Upper lobe of left lung (tissue), 6 donors: ENCODE measurements at regions not wholly inside any gene's neighbourhood (a gene's known extent, or its start where the extent isn't known, plus 50 kb on each side); places are given as distances from the start of the nearest gene placed in this dataset.

ENCODE experiments used
- ATAC-seq, 2 donors: fragments of 200-7000 bp; cut with Tn5 transposase; one replicate each; pipeline ENCODE4 v1.9.1; 2022; ENCODE audit warnings: mild to moderate bottlenecking in 2 of 2, moderate library complexity in 2 of 2; ENCODE audit not compliant: low FRiP score in 2 of 2
- DNase-seq, 2 donors: peaks; one replicate each; pipeline ENCODE4 v3.0.0-alpha.2; 2019 to 2020
- H3K27ac ChIP-seq, 4 donors: fragments of 200-600 bp; sonication (generic); one replicate each; pipeline ENCODE4 v1.5.1; 2016 to 2019
- H3K27me3 ChIP-seq, 4 donors: fragments of 200-600 bp; sonication (generic); one replicate each; pipeline ENCODE4 v1.5.1; 2017 to 2019
- H3K36me3 ChIP-seq, 4 donors: fragments of 200-600 bp; sonication (generic); one replicate each; pipeline ENCODE4 v1.5.1; 2016 to 2019
- H3K4me1 ChIP-seq, 4 donors: fragments of 200-600 bp; sonication (generic); one replicate each; pipeline ENCODE4 v1.5.1; 2018 to 2019
- H3K4me3 ChIP-seq, 4 donors: fragments of 200-600 bp; sonication (generic); one replicate each; pipeline ENCODE4 v1.5.1; 2017 to 2019; ENCODE audit warnings: mild to moderate bottlenecking in 2 of 4, moderate library complexity in 1 of 4
- H3K9me3 ChIP-seq, 4 donors: fragments of 200-600 bp; sonication (generic); one replicate each; pipeline ENCODE4 v1.5.1; 2018 to 2019
- EP300 ChIP-seq, 4 donors: sonication (generic); formaldehyde crosslinking; IDR thresholded peaks; one replicate each; pipeline ENCODE4 v1.5.1; 2017; ENCODE audit warnings: antibody characterized with exemption in 4 of 4, control low read depth in 2 of 4
- POLR2A ChIP-seq, 4 donors: fragments of 450-650 bp; IDR thresholded peaks; one replicate each; pipeline ENCODE4 v1.5.1; 2016 to 2017; ENCODE audit warnings: antibody characterized with exemption in 4 of 4, mild to moderate bottlenecking in 2 of 4
- POLR2AphosphoS5 ChIP-seq, 2 donors: sonication (generic); formaldehyde crosslinking; IDR thresholded peaks; one replicate each; pipeline ENCODE4 v1.5.1; 2017; ENCODE audit warnings: antibody characterized with exemption in 2 of 2
- WGBS, 2 donors: methylation state at CpG; one replicate each; pipeline ENCODE4 v1.1.5; 2017 to 2018; 5-methylcytosine and 5-hydroxymethylcytosine counted together
- TF ChIP-seq, protein P1 (sequence below), 6 experiments: fragments of 450-650 bp in 4 of 6; fragments of 200-600 bp in 2 of 6; sonication (generic) in 2 of 6; IDR thresholded peaks; one replicate each; pipeline ENCODE4 v1.5.1; 2016 to 2019; ENCODE audit warnings: antibody characterized with exemption in 6 of 6
- donor health status: DM: no; HTN: no; CAD: no; lungs with moderate emphysema.
- donor health status: DM: no; HTN: yes; CAD: no; lungs with severe emphysema.

DNA sequence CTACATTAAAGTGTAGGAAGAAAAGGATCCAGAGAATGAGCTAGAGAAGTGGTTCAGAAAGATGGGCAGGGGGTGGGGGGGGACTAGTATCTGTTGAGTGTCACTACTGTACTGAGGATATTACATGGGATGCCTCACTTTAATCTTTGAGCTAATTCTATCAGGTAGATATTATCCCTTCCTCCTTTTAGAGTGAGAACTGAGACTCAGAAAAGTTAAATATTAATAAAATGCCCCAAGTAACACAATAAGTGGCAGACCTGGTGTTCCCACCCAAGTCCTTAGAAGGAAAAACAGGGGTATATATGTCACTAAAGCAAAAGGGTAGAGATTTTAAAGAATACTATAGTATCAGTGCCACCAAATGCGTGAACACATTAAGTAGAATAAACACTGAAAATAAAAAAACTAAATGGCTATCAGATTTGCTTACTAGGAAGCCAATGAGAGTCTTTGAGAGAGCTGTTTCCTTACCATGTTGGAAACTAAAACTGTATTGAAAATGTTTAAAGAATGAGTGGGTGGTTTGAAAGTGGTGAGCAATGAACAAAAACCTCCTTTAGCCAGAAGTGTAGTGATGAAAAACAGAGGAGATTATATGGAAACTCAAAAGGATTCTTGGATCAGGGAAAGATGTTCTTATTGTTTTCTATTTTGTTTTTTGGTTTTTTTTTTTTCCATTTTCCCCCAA lies 230.8 kb downstream of the BARHL2 start:
- Histone ChIP-seq H3K36me3 (no peaks in the 10 kb centered on the region), H3K27me3 (no peaks in the 10 kb centered on the region), H3K4me3 (no peak overlapping the region), H3K4me1 (no peaks in the 10 kb centered on the region), H3K9me3 (no peaks in the 10 kb centered on the region), H3K27ac (no peak overlapping the region)
- no peak for TF ChIP-seq POLR2A (IDR thresholded peaks at IDR 0.05)
- DNase-seq (no peak), ATAC-seq (no peak)
- WGBS, 2 donors: 80 to 87% methylated on average over 1 of the region's 1 CpG

DNA sequence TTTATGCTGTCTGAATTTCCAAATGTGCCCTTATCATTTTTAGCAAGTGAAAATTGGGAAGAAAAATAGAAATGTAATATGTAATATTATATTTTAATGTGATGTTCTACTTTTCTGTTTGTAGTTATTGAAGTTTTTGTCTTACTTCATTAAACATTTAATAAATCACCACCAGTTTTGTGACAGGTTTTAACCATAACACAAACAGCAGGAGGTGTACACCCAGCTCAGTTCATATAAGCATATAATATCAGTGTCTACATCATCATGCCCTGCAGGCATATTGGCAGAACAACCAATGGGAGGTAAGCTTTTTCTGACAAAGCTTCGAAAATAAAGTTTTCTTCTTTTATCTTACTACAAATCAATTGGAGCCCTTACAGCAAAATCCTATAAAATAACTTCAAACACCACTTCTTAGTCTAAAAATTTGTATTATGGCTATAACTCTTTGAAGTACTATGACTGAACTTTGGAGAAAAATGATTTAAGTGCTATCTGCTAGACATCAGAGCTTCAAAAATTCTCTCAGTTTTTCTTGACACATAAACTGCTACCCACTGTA lies 236.7 kb downstream of the BARHL2 start:
- Histone ChIP-seq H3K9me3 (no peaks in the 10 kb centered on the region), H3K27ac (no peak overlapping the region), H3K4me3 (no peak overlapping the region), H3K27me3 (no peaks in the 10 kb centered on the region), H3K36me3 (no peaks in the 10 kb centered on the region), H3K4me1 (no peaks in the 10 kb centered on the region)
- DNase-seq (no peak), ATAC-seq (no peak)
- 65 to 66% methylated on average over 1 of the region's 1 CpG for WGBS, 2 donors
- TF ChIP-seq POLR2A (IDR thresholded peaks at IDR 0.05): no peak
- TF ChIP-seq, protein P1, sequence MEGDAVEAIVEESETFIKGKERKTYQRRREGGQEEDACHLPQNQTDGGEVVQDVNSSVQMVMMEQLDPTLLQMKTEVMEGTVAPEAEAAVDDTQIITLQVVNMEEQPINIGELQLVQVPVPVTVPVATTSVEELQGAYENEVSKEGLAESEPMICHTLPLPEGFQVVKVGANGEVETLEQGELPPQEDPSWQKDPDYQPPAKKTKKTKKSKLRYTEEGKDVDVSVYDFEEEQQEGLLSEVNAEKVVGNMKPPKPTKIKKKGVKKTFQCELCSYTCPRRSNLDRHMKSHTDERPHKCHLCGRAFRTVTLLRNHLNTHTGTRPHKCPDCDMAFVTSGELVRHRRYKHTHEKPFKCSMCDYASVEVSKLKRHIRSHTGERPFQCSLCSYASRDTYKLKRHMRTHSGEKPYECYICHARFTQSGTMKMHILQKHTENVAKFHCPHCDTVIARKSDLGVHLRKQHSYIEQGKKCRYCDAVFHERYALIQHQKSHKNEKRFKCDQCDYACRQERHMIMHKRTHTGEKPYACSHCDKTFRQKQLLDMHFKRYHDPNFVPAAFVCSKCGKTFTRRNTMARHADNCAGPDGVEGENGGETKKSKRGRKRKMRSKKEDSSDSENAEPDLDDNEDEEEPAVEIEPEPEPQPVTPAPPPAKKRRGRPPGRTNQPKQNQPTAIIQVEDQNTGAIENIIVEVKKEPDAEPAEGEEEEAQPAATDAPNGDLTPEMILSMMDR (IDR thresholded peaks at IDR 0.05): no peak
- no peak for TF ChIP-seq EP300 (IDR thresholded peaks at IDR 0.05)
- no peak for TF ChIP-seq POLR2AphosphoS5 (IDR thresholded peaks at IDR 0.05)

DNA sequence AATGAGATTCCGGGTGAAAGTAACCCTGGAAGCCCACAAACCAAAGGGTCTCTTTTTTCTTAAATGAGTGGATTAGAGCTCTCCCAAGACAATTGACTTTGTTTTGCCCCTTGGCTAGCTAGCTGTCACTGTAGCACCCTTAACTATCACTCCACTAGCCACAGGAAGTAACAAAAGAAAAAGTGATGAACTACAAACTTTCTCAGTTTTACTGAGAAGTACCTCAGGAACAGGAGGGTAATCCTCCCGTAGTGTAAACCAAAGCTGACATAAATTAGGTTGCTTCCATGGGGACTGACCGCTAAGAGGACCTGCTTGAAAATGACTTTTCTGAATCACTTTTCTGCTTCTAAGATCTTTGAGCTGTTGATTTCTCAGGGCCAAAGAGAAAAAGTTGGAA lies 240.1 kb downstream of the BARHL2 start:
- DNase-seq: no peak
- Histone ChIP-seq H3K9me3 (no peaks in the 10 kb centered on the region), H3K27ac (no peak overlapping the region), H3K27me3 (no peaks in the 10 kb centered on the region), H3K36me3 (no peaks in the 10 kb centered on the region), H3K4me3 (no peak overlapping the region), H3K4me1 (no peaks in the 10 kb centered on the region)
- no peak for ATAC-seq
- 81 to 88% methylated on average over 3 of the region's 3 CpGs for WGBS, 2 donors
- TF ChIP-seq POLR2AphosphoS5 (IDR thresholded peaks at IDR 0.05): no peak
- TF ChIP-seq EP300 (IDR thresholded peaks at IDR 0.05): no peak
- TF ChIP-seq, protein P1 (IDR thresholded peaks at IDR 0.05): no peak
- no peak for TF ChIP-seq POLR2A (IDR thresholded peaks at IDR 0.05)

DNA sequence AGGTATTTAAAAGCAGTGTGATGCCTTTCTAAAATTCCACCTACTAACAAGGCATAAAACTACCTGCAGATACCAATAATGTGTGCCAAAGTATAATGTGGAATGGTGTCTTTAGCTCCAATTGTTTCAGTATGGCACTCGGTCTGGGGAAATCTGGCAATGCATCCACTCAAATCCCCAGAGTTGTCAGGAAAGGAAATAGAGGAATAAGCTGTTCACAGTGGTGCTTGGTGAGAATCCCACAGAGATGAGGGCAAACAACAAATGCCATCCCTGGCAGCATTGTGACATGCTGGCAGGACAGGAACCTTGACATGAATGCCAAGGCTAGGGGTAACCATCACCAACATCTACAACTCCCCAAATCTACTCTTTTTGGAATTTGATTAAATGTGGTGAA lies 240.7 kb downstream of the BARHL2 start:
- no peaks in the 10 kb centered on the region for H3K27me3 ChIP-seq
- 70 to 79% methylated on average over 1 of the region's 1 CpG for WGBS, 2 donors
- H3K4me1 ChIP-seq: no peaks in the 10 kb centered on the region
- ATAC-seq: no peak
- DNase-seq: no peak
- no peaks in the 10 kb centered on the region for H3K9me3 ChIP-seq
- H3K36me3 ChIP-seq: no peaks in the 10 kb centered on the region
- TF ChIP-seq POLR2A (IDR thresholded peaks at IDR 0.05) (no peak), EP300 (IDR thresholded peaks at IDR 0.05) (no peak), POLR2AphosphoS5 (IDR thresholded peaks at IDR 0.05) (no peak)
- TF ChIP-seq, protein P1 (IDR thresholded peaks at IDR 0.05): no peak
- H3K4me3 ChIP-seq: no peak overlapping the region
- H3K27ac ChIP-seq: no peak overlapping the region

DNA sequence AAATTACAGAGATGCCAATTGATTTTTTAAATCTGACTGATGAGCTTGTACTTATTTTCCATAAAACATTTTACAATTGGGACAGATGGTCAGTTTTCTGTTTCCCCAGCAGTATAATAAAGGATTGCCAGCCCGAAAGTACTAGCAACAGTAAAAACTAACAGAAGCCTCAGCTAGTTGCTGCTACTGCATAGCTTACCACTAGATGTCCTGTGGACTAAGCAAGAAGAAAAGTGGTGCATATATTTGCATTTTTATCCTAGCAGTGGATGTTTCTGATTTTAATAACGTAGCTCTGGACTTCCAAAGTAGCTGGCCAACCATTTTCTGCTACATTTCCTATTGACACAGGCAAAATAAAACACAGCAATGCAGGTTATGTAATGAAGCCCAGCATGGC lies 241.5 kb downstream of the BARHL2 start:
- TF ChIP-seq POLR2A (IDR thresholded peaks at IDR 0.05) (no peak), EP300 (IDR thresholded peaks at IDR 0.05) (no peak), POLR2AphosphoS5 (IDR thresholded peaks at IDR 0.05) (no peak)
- TF ChIP-seq, protein P1 (IDR thresholded peaks at IDR 0.05): no peak
- Histone ChIP-seq H3K4me1 (no peaks in the 10 kb centered on the region), H3K4me3 (no peak overlapping the region), H3K27ac (no peak overlapping the region), H3K9me3 (no peaks in the 10 kb centered on the region), H3K27me3 (no peaks in the 10 kb centered on the region), H3K36me3 (no peaks in the 10 kb centered on the region)
- no peak for DNase-seq
- no peak for ATAC-seq
- 33 to 45% methylated on average over 2 of the region's 2 CpGs for WGBS, 2 donors
